ENCODE measurements at regions not wholly inside any gene's neighbourhood (a gene's known extent, or its start where the extent isn't known, plus 50 kb on each side); places are given as distances from the start of the nearest gene placed in this dataset.

- H3K27ac ChIP-seq, result no peak overlapping the region
- no peak for TF ChIP-seq ZFX (IDR thresholded peaks at IDR 0.05; ENCODE audit: borderline replicate concordance)
- no peak for TF ChIP-seq CTCF (IDR thresholded peaks at IDR 0.05)
Measured at GRCh38 chr22:47759909-47760308, 997.5 kb downstream of the TBC1D22A start.

- TF ChIP-seq CTCF (IDR thresholded peaks at IDR 0.05) (no peak), ZFX (IDR thresholded peaks at IDR 0.05; ENCODE audit: borderline replicate concordance) (no peak)
- H3K27ac ChIP-seq, result no peak overlapping the region
Measured at GRCh38 chr22:47757741-47758140, 995.3 kb downstream of the TBC1D22A start.

- H3K27ac ChIP-seq, result no peak overlapping the region
- TF ChIP-seq ZFX (IDR thresholded peaks at IDR 0.05; ENCODE audit: borderline replicate concordance) (no peak), CTCF (IDR thresholded peaks at IDR 0.05) (no peak)
Measured at GRCh38 chr22:47750086-47750485, 987.6 kb downstream of the TBC1D22A start.

- TF ChIP-seq ZFX (IDR thresholded peaks at IDR 0.05; ENCODE audit: borderline replicate concordance) (no peak), CTCF (IDR thresholded peaks at IDR 0.05) (no peak)
Measured at GRCh38 chr22:47748957-47749356, 986.5 kb downstream of the TBC1D22A start.

GRCh38 chr22:47748271-47748670 lies 985.8 kb downstream of the TBC1D22A start:
- no peak overlapping the region for H3K27ac ChIP-seq
- TF ChIP-seq CTCF (IDR thresholded peaks at IDR 0.05) (no peak), ZFX (IDR thresholded peaks at IDR 0.05; ENCODE audit: borderline replicate concordance) (no peak)

More at GRCh38 chr22:47748957-47749356, 986.5 kb downstream of the TBC1D22A start:
- no peak overlapping the region for H3K27ac ChIP-seq

GRCh38 chr22:47740109-47740805 lies 977.8 kb downstream of the TBC1D22A start:
- H3K27ac ChIP-seq, result no peak overlapping the region
- TF ChIP-seq ZFX (IDR thresholded peaks at IDR 0.05; ENCODE audit: borderline replicate concordance) (no peak), CTCF (IDR thresholded peaks at IDR 0.05) (no peak)

- H3K27ac ChIP-seq, result no peak overlapping the region
- TF ChIP-seq CTCF (IDR thresholded peaks at IDR 0.05) (no peak), ZFX (IDR thresholded peaks at IDR 0.05; ENCODE audit: borderline replicate concordance) (no peak)
Measured at GRCh38 chr22:47739291-47740015, 977.0 kb downstream of the TBC1D22A start.
